HG03565 (cell line): ENCODE measurements at regions not wholly inside any gene's neighbourhood (a gene's known extent, or its start where the extent isn't known, plus 50 kb on each side); places are given as distances from the start of the nearest gene placed in this dataset.

Experiments used
- ATAC-seq: cut with Tn5 transposase; IDR thresholded peaks from one replicate; pipeline ENCODE4 v1.9.1; 2021; ENCODE audit warnings: mild to moderate bottlenecking, moderate library complexity; ENCODE audit not compliant: unreplicated experiment

DNA sequence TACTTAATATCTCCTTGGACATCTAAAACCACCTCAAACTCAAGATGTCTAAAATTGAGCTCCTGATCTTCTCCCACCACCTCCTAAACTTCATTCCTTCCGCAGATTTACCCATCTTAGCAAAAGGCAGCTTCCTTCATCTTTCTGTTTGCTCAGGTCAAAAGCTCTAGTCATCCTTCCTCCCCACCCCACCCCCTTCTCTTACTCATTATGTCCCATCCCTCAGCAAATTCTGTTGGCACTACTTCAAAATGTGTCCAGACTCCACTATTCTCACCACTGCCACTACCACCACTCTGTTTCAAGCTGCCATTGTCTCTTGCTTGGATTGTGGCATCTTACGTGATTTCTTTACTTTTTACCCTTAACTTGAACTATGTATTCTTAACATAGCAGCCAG lies 59.2 kb upstream of the ZDHHC17 start:
- ATAC-seq = no peak

DNA sequence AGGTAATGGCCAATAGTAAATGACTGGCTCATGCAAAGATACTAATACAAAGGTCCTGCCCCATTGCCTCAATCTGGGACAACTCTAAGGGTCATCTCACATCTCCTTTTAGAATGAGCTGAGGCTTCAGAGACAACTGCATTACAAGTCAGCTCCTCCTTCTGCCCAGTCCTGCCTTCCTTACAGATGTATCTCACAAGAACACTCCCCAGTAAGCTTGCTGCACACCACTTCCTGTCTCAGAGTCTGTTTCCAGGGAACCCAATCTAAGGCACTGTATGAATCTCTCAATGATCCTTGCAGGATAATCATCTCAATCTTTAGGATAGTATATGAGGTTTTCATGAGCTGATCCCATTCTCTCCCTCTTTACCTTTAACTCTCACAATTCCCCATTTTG lies 57.8 kb upstream of the ZDHHC17 start:
- no peak for ATAC-seq

GRCh38 chr12:76706761-76707160 lies 57.2 kb upstream of the ZDHHC17 start:
- no peak for ATAC-seq

DNA sequence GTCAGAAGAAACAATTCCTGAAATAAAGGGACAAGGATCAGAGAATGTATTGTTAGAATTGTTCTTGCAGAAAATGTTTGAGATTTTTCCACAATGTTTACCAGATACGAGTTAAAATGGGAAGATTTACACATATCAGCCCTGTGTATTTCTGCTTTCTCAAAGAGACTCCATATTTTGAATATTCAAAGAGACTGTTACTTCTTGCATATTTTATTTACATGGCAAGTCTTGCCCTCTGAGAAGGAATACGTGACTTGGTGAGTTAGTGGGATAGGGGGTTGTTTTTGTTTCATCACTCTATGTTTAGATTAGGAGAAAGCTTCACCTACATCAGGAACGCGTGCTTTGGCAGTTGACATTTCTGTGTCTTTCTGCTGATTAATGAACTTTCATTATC lies 56.1 kb upstream of the ZDHHC17 start:
- no peak for ATAC-seq

DNA sequence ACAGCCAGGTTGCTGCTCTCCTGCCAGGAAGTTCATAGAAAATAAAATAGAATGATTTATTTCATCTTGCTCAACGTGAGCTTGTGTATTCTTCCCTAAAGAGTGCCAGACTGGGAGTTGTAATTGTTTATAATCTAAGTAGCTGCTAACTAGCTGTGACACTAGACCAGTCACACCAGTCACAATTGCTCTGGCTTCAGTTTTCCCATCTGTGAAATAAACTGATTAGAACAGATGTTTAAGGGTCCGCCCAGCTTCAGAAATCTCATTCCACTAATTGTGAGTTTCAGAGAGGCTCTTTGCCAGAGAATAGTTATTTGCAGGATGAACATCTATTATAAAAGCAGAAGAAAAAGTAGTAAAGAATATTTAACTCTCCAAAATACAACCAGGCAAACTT lies 55.6 kb upstream of the ZDHHC17 start:
- no peak for ATAC-seq

DNA sequence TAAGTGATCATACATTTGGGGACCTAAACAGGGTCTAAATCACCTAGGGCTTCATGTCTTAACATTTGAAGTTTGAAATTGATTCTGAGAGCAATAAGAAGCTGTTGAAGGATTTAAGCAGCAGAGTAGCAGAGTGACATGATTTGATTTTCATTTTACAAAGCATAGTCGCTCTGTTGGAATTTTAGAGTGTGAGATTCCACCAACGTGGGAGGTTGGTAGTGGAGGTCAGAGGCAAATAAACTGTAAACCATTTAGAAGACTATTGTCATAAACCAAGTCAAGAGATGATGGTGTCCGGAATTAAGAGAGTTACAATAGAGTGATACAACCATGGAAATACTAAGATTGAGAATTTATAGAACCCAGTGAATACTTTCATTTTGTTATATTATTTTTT lies 52.7 kb upstream of the ZDHHC17 start:
- ATAC-seq = no peak

DNA sequence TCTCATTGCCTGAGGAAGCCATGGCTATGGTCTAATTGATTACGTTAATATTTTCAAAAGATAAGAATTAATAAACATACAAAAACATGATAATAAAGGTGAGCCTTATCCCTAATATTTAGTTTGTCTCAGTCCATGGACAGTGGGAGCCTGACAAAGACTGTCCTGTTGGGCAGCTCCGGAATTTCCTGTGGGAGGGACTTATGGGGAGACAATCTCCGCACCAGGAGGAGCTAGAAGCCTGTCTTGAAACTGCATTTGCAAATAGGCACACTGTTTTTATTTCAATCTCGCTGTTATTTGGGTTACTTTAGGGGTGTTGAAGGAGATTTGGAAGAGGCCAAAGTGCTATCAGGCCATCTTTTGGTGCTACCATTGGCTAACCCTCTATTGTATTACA lies 50.8 kb upstream of the ZDHHC17 start:
- ATAC-seq = no peak

DNA sequence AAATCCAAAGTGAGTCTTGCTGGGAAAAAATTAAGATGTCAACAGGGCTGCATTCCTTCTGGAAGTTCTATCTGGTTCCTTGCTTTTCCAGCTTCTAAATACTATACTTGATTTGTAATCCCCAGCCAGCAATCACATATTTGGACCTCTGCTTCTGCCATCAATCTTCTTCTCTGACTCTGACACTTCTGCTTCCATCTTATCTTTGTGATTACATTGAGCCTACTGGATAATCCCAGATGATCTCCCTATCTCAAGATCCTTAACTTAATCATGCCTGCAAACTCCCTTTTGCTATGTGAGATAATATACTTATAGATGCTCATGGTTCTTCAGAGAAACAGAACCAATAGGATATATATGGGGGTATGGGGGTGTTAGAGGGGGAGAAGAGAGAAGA lies 49.9 kb upstream of the ZDHHC17 start:
- no peak for ATAC-seq
